IMR-90 (cell line): ENCODE measurements at regions not wholly inside any gene's neighbourhood (a gene's known extent, or its start where the extent isn't known, plus 50 kb on each side); places are given as distances from the start of the nearest gene placed in this dataset.

Experiments used
- ATAC-seq: fragments of 200-7000 bp; cut with Tn5 transposase; 2 replicates; pipeline ENCODE4 v1.9.1; 2020; ENCODE audit warnings: low read depth, mild to moderate bottlenecking, moderate library complexity
- BruUV-seq: library from RNA; stranded (reverse); fragments of 400-500 nt; replicated peaks from 2 replicates; lab custom pipeline; 2021; lab: Mats Ljungman, UMichigan
- CTCF ChIA-PET: fragments of 300-600 bp; formaldehyde crosslinking; extraction: SDS; loops from one replicate; lab custom pipeline; 2021; ENCODE audit warnings: antibody characterized with exemption; lab: Yijun Ruan, JAX
- POLR2A ChIA-PET: fragments of 300-600 bp; sonication (Branson Sonifier 250); formaldehyde crosslinking; loops from one replicate; lab custom pipeline; 2022; ENCODE audit warnings: antibody characterized with exemption; ENCODE audit not compliant: unreplicated experiment; lab: Charles Lee
- DNase-seq: peaks from one replicate; pipeline ENCODE4 v3.0.0; 2013
- H2AFZ ChIP-seq: replicated peaks from 2 replicates; pipeline ENCODE3; 2013; ENCODE audit warnings: low read length, mild to moderate bottlenecking; ENCODE audit not compliant: poor library complexity
- H2AK5ac ChIP-seq: 2 replicates; pipeline ENCODE4 v1.6.1; 2013; ENCODE audit warnings: low read depth, low read length, inconsistent platforms
- H2AK9ac ChIP-seq: replicated peaks from 2 replicates; pipeline ENCODE3; 2013; ENCODE audit warnings: mild to moderate bottlenecking, low read depth, low read length, moderate library complexity; ENCODE audit not compliant: poor library complexity
- H2BK120ac ChIP-seq: 2 replicates; pipeline ENCODE4 v1.6.1; 2013; ENCODE audit warnings: low read depth, low read length, inconsistent platforms
- H2BK15ac ChIP-seq: 3 replicates; pipeline ENCODE4 v1.6.1; 2013; ENCODE audit warnings: low read depth, low read length, inconsistent platforms
- H2BK20ac ChIP-seq: 2 replicates; pipeline ENCODE4 v1.6.1; 2013; ENCODE audit warnings: low read depth, mild to moderate bottlenecking, inconsistent platforms, low read length, moderate library complexity
- H2BK5ac ChIP-seq: 2 replicates; pipeline ENCODE4 v1.6.1; 2013; ENCODE audit warnings: mild to moderate bottlenecking, low read depth, low read length, inconsistent platforms; ENCODE audit not compliant: poor library complexity, severe bottlenecking
- H3K14ac ChIP-seq: replicated peaks from 2 replicates; pipeline ENCODE4 v1.6.1; 2013; ENCODE audit warnings: low read depth, low read length, inconsistent platforms
- H3K18ac ChIP-seq: 2 replicates; pipeline ENCODE4 v1.6.1; 2013; ENCODE audit warnings: low read depth, low read length, control low read depth
- H3K23ac ChIP-seq: 2 replicates; pipeline ENCODE4 v1.6.1; 2013; ENCODE audit warnings: low read depth, low read length, inconsistent platforms
- H3K27ac ChIP-seq: 2 replicates; pipeline ENCODE4 v1.5.1; 2013; ENCODE audit warnings: mild to moderate bottlenecking, control low read depth, low read length; ENCODE audit not compliant: insufficient read depth
- H3K27me3 ChIP-seq: 2 replicates; pipeline ENCODE4 v1.6.1; 2013; ENCODE audit warnings: low read length; ENCODE audit not compliant: control insufficient read depth, insufficient read depth
- H3K36me3 ChIP-seq: 2 replicates; pipeline ENCODE4 v1.6.1; 2013; ENCODE audit warnings: low read length, mixed read lengths; ENCODE audit not compliant: control insufficient read depth, insufficient read depth
- H3K4ac ChIP-seq: 2 replicates; pipeline ENCODE4 v1.6.1; 2013; ENCODE audit warnings: low read depth, low read length, inconsistent platforms
- H3K4me1 ChIP-seq: 2 replicates; pipeline ENCODE4 v1.6.1; 2013; ENCODE audit warnings: low read length, mixed read lengths; ENCODE audit not compliant: control insufficient read depth, insufficient read depth
- H3K4me2 ChIP-seq: 2 replicates; pipeline ENCODE4 v1.6.1; 2013; ENCODE audit warnings: low read depth, mild to moderate bottlenecking, control low read depth, low read length, moderate library complexity
- H3K4me3 ChIP-seq: 2 replicates; pipeline ENCODE4 v1.5.1; 2013; ENCODE audit warnings: low read depth, mild to moderate bottlenecking, control low read depth, low read length, moderate library complexity; ENCODE audit not compliant: insufficient read depth
- H3K56ac ChIP-seq: 2 replicates; pipeline ENCODE4 v1.6.1; 2013; ENCODE audit warnings: low read length, inconsistent platforms; ENCODE audit not compliant: insufficient read depth; ENCODE audit errors: extremely low read depth
- H3K79me1 ChIP-seq, 2 experiments: 2 replicates each; pipeline ENCODE4 v1.6.1; 2013; ENCODE audit warnings: low read length in 2 of 2, inconsistent platforms in 1 of 2, low read depth in 1 of 2
- H3K9ac ChIP-seq: 2 replicates; pipeline ENCODE4 v1.6.1; 2013; ENCODE audit warnings: low read depth, low read length, control low read depth
- H3K9me1 ChIP-seq: 2 replicates; pipeline ENCODE4 v1.6.1; 2013; ENCODE audit warnings: low read length, inconsistent platforms; ENCODE audit not compliant: insufficient read depth
- H3K9me3 ChIP-seq: 2 replicates; pipeline ENCODE4 v1.6.1; 2013; ENCODE audit warnings: low read length; ENCODE audit not compliant: control insufficient read depth, insufficient read depth
- H4K20me1 ChIP-seq: 2 replicates; pipeline ENCODE4 v1.6.1; 2013; ENCODE audit warnings: low read length, inconsistent platforms; ENCODE audit not compliant: insufficient read depth
- H4K5ac ChIP-seq: 2 replicates; pipeline ENCODE4 v1.6.1; 2013; ENCODE audit warnings: mild to moderate bottlenecking, low read depth, low read length, control low read depth
- H4K8ac ChIP-seq, 2 experiments: 2 replicates each; pipeline ENCODE4 v1.6.1; 2013; ENCODE audit warnings: low read depth in 2 of 2, low read length in 2 of 2, control low read depth in 1 of 2, inconsistent platforms in 1 of 2
- H4K91ac ChIP-seq: 2 replicates; pipeline ENCODE4 v1.6.1; 2013; ENCODE audit warnings: low read depth, low read length, inconsistent platforms; ENCODE audit not compliant: insufficient read depth
- CEBPB ChIP-seq: IDR thresholded peaks from 2 replicates; pipeline ENCODE4 v1.6.1; 2012; ENCODE audit warnings: low read depth, low read length, improper control_type of control experiment
- CHD1 ChIP-seq: IDR thresholded peaks from 2 replicates; pipeline ENCODE4 v1.6.1; 2012; ENCODE audit warnings: low read depth, low read length, improper control_type of control experiment
- RCOR1 ChIP-seq: IDR thresholded peaks from 2 replicates; pipeline ENCODE4 v1.6.1; 2012; ENCODE audit warnings: mild to moderate bottlenecking, low read length, improper control_type of control experiment; ENCODE audit not compliant: insufficient replicate concordance
- WGBS, 2 experiments: methylation state at CpG; one replicate each; pipeline versions ENCODE4 v1.1.5 to v1.1.7; 2013; ENCODE audit warnings: missing lambda C conversion rate in 2 of 2; ENCODE audit not compliant: insufficient read length in 1 of 2; ENCODE audit errors: extremely low coverage in 2 of 2; 5-methylcytosine and 5-hydroxymethylcytosine counted together
- dilution Hi-C: fragments of 300-500 bp; cut with HindIII; formaldehyde crosslinking; loops from one replicate; pipeline ENCODE4 v1.14.3; 2018; ENCODE audit warnings: low sequenced_read_pairs; ENCODE audit not compliant: unreplicated experiment
- in situ Hi-C: fragments of 300-500 bp; cut with MboI; formaldehyde crosslinking; loops from 3 replicates; pipeline ENCODE4 v1.14.3; 2019; ENCODE audit warnings: low sequenced_read_pairs, inconsistent platforms, mixed read lengths
- intact Hi-C: fragments of 100-400 bp; cut with micrococcal nuclease; formaldehyde crosslinking; loops from 2 replicates; pipeline ENCODE4 v1.10.0; 2022
- TF ChIP-seq, protein P1 (sequence below): fragments of 150-350 bp; IDR thresholded peaks from 2 replicates; pipeline ENCODE4 v1.6.1; 2017; ENCODE audit warnings: mild to moderate bottlenecking, antibody characterized with exemption, low read length, low read depth

- H4K8ac ChIP-seq: no peak overlapping the region
- CTCF ChIA-PET: no interaction called here
- H3K18ac ChIP-seq: no peak overlapping the region
- POLR2A ChIA-PET: no interaction called here
- H3K23ac ChIP-seq: no peak overlapping the region
- WGBS, 2 experiments: no CpG with 5 or more reads among the region's 2 CpGs
- intact Hi-C loops (no loop called here), in situ Hi-C loops (no loop called here), dilution Hi-C loops (no loop called here)
- no peak overlapping the region for H3K56ac ChIP-seq
- no peak overlapping the region for H4K5ac ChIP-seq
- no peak overlapping the region for H3K4ac ChIP-seq
- no peak overlapping the region for H2BK120ac ChIP-seq
- no peaks in the 10 kb centered on the region for H4K20me1 ChIP-seq
- no peak overlapping the region for H4K91ac ChIP-seq
- no peak overlapping the region for H3K14ac ChIP-seq
- no peaks in the 10 kb centered on the region for H3K4me1 ChIP-seq
- H2BK5ac ChIP-seq: no peak overlapping the region
- TF ChIP-seq, protein P1, sequence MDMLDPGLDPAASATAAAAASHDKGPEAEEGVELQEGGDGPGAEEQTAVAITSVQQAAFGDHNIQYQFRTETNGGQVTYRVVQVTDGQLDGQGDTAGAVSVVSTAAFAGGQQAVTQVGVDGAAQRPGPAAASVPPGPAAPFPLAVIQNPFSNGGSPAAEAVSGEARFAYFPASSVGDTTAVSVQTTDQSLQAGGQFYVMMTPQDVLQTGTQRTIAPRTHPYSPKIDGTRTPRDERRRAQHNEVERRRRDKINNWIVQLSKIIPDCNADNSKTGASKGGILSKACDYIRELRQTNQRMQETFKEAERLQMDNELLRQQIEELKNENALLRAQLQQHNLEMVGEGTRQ: no peak
- no peak for TF ChIP-seq RCOR1
- no peak for TF ChIP-seq CEBPB
- TF ChIP-seq CHD1: no peak
- H3K27me3 ChIP-seq: no peaks in the 10 kb centered on the region
- DNase-seq: no peak
- H2AK5ac ChIP-seq: no peak overlapping the region
- no peaks in the 10 kb centered on the region for H3K79me1 ChIP-seq
- no peak overlapping the region for H2AK9ac ChIP-seq
- no peak overlapping the region for H2BK15ac ChIP-seq
- H2BK20ac ChIP-seq: no peak overlapping the region
- ATAC-seq: no peak
- no peak overlapping the region for H3K9ac ChIP-seq
- H3K9me1 ChIP-seq: no peaks in the 10 kb centered on the region
- no peak overlapping the region for H2AFZ ChIP-seq
- no peak overlapping the region for H3K4me2 ChIP-seq
- no peaks in the 10 kb centered on the region for H3K36me3 ChIP-seq
- H3K4me3 ChIP-seq: no peak overlapping the region
- no peak overlapping the region for H3K27ac ChIP-seq
- no TSS peak for BruUV-seq
- H3K9me3 ChIP-seq: no peaks in the 10 kb centered on the region
These were observed 93.9 kb upstream of the DPT start for GRCh38 chr1:168822911-168823310.
